Keratinocyte (primary cell): ENCODE measurements at regions not wholly inside any gene's neighbourhood (a gene's known extent, or its start where the extent isn't known, plus 50 kb on each side); places are given as distances from the start of the nearest gene placed in this dataset.

Experiments used
- DNase-seq: peaks from one replicate; pipeline ENCODE4 v3.0.0-alpha.2; 2011; ENCODE audit warnings: low read depth, missing footprints, low spot score
- FAIRE-seq: peaks from 2 replicates; lab custom pipeline; 2011; peaks lifted over from hg19 to GRCh38; lab: Jason Lieb, UNC
- H2AFZ ChIP-seq: 2 replicates; pipeline ENCODE4 v1.6.0; 2012; ENCODE audit warnings: low read length, control low read depth, inconsistent platforms; ENCODE audit not compliant: control insufficient read depth
- H3K27ac ChIP-seq: 2 replicates; pipeline ENCODE4 v1.5.1; 2011; ENCODE audit warnings: low read length; ENCODE audit not compliant: control insufficient read depth, insufficient read depth
- H3K27me3 ChIP-seq: 3 replicates; pipeline ENCODE4 v1.6.0; 2011; ENCODE audit warnings: low read length; ENCODE audit not compliant: control insufficient read depth, insufficient read depth; ENCODE audit errors: extremely low read depth
- H3K36me3 ChIP-seq, 2 experiments: 2 replicates in 1 of 2; 3 replicates in 1 of 2; pipeline ENCODE4 v1.5.1; 2011; ENCODE audit warnings: low read length in 2 of 2, mild to moderate bottlenecking in 1 of 2; ENCODE audit not compliant: control insufficient read depth in 2 of 2, insufficient read depth in 2 of 2; ENCODE audit errors: extremely low read depth in 1 of 2
- H3K4me1 ChIP-seq: 3 replicates; pipeline ENCODE4 v1.5.1; 2011; ENCODE audit warnings: low read length; ENCODE audit not compliant: control insufficient read depth, insufficient read depth; ENCODE audit errors: extremely low read depth
- H3K4me2 ChIP-seq: 3 replicates; pipeline ENCODE4 v1.6.0; 2011; ENCODE audit warnings: low read depth, low read length; ENCODE audit not compliant: control insufficient read depth, insufficient read depth; ENCODE audit errors: extremely low read depth
- H3K4me3 ChIP-seq, 3 experiments: fragments of 200-600 bp in 1 of 3; sonication (generic) in 1 of 3; 2 replicates in 2 of 3; 3 replicates in 1 of 3; pipeline ENCODE4 v1.5.1; 2011 to 2016; ENCODE audit warnings: low read length in 3 of 3, mild to moderate bottlenecking in 3 of 3, control low read depth in 2 of 3, inconsistent platforms in 1 of 3, low read depth in 1 of 3, mixed read lengths in 1 of 3, mixed run types in 1 of 3, moderate library complexity in 1 of 3; ENCODE audit not compliant: control insufficient read depth in 2 of 3, insufficient read depth in 2 of 3; ENCODE audit errors: extremely low read depth in 1 of 3
- H3K79me2 ChIP-seq: 2 replicates; pipeline ENCODE4 v1.6.0; 2012; ENCODE audit warnings: low read length; ENCODE audit not compliant: control insufficient read depth, insufficient read depth
- H3K9ac ChIP-seq: 3 replicates; pipeline ENCODE4 v1.6.0; 2011; ENCODE audit warnings: low read length; ENCODE audit not compliant: control insufficient read depth, insufficient read depth; ENCODE audit errors: extremely low read depth
- H3K9me1 ChIP-seq: 3 replicates; pipeline ENCODE4 v1.6.0; 2011; ENCODE audit warnings: low read length; ENCODE audit not compliant: control insufficient read depth, insufficient read depth; ENCODE audit errors: extremely low read depth
- H3K9me3 ChIP-seq: 2 replicates; pipeline ENCODE4 v1.5.1; 2012; ENCODE audit warnings: low read depth, low read length; ENCODE audit not compliant: control insufficient read depth
- H4K20me1 ChIP-seq: 3 replicates; pipeline ENCODE4 v1.6.0; 2011; ENCODE audit warnings: low read length; ENCODE audit not compliant: control insufficient read depth, insufficient read depth; ENCODE audit errors: extremely low read depth
- CTCF ChIP-seq, 3 experiments: IDR thresholded peaks in 1 of 3; conservative IDR thresholded peaks in 1 of 3; optimal IDR thresholded peaks in 1 of 3; 2 replicates in 2 of 3; 3 replicates in 1 of 3; pipeline versions ENCODE3 to v1.5.1; 2011; ENCODE audit warnings: low read length in 3 of 3, mild to moderate bottlenecking in 3 of 3, moderate library complexity in 2 of 3, control low read depth in 1 of 3, inconsistent platforms in 1 of 3; ENCODE audit not compliant: insufficient read depth in 2 of 3; ENCODE audit errors: extremely low read depth in 1 of 3
- EZH2 ChIP-seq: IDR thresholded peaks from one replicate; pipeline ENCODE4 v1.6.1; 2012; ENCODE audit warnings: inconsistent platforms, mild to moderate bottlenecking, low read length, moderate library complexity
- dilution Hi-C: fragments of 300-500 bp; cut with MboI; formaldehyde crosslinking; loops from one replicate; pipeline ENCODE4 v1.7.0; 2020; ENCODE audit warnings: low sequenced_read_pairs; ENCODE audit not compliant: extremely low pct_ligation_motif_present

GRCh38 chr4:11271263-11271662, 157.4 kb downstream of the HS3ST1 start:
- Histone ChIP-seq H3K9ac (no peak overlapping the region), H3K36me3 (no peaks in the 10 kb centered on the region), H3K4me3 (no peak overlapping the region), H3K79me2 (no peaks in the 10 kb centered on the region), H3K27ac (no peak overlapping the region), H3K4me2 (no peak overlapping the region), H3K9me3 (no peaks in the 10 kb centered on the region), H3K4me1 (no peaks in the 10 kb centered on the region), H3K9me1 (no peaks in the 10 kb centered on the region), H3K27me3 (peaks cover 3% of the 10 kb centered on the region), H4K20me1 (no peaks in the 10 kb centered on the region), H2AFZ (no peak overlapping the region)
- dilution Hi-C loops, result no loop called here
- FAIRE-seq (no peak), DNase-seq (no peak)
- TF ChIP-seq EZH2, result no peak
- TF ChIP-seq CTCF (optimal IDR thresholded peaks at IDR 0.05 in 1 of 3, IDR thresholded peaks at IDR 0.05 in 1 of 3, conservative IDR thresholded peaks at IDR 0.05 in 1 of 3; ENCODE audit: extremely low read depth in 1 of 3, insufficient read depth in 2 of 3, low read length in 3 of 3), result no peak

GRCh38 chr4:11268149-11268548, 160.5 kb downstream of the HS3ST1 start:
- H3K9me1 ChIP-seq, result no peaks in the 10 kb centered on the region
- dilution Hi-C loops, result no loop called here
- no peak for FAIRE-seq

More at GRCh38 chr4:11268149-11268548, 160.5 kb downstream of the HS3ST1 start:
- H3K4me1 ChIP-seq, result no peaks in the 10 kb centered on the region
- no peak overlapping the region for H2AFZ ChIP-seq
- no peaks in the 10 kb centered on the region for H3K9me3 ChIP-seq
- H3K27ac ChIP-seq, result no peak overlapping the region
- H3K36me3 ChIP-seq, result no peaks in the 10 kb centered on the region
- no peak for DNase-seq
- no peaks in the 10 kb centered on the region for H4K20me1 ChIP-seq
- no peak overlapping the region for H3K4me3 ChIP-seq
- H3K27me3 ChIP-seq, result peaks cover 3% of the 10 kb centered on the region
- H3K4me2 ChIP-seq, result no peak overlapping the region
- H3K79me2 ChIP-seq, result no peaks in the 10 kb centered on the region
- H3K9ac ChIP-seq, result no peak overlapping the region
- no peak for TF ChIP-seq EZH2
- no peak for TF ChIP-seq CTCF (optimal IDR thresholded peaks at IDR 0.05 in 1 of 3, IDR thresholded peaks at IDR 0.05 in 1 of 3, conservative IDR thresholded peaks at IDR 0.05 in 1 of 3; ENCODE audit: extremely low read depth in 1 of 3, insufficient read depth in 2 of 3, low read length in 3 of 3)
